HT-29 (cell line): ENCODE measurements at regions not wholly inside any gene's neighbourhood (a gene's known extent, or its start where the extent isn't known, plus 50 kb on each side); places are given as distances from the start of the nearest gene placed in this dataset.
"Not testable (repeated sequence)": the region's sequence is repeated elsewhere in the genome, so short reads cannot be mapped to it uniquely, and the experiment has no call there.

Experiments used
- DNase-seq: peaks from one replicate; pipeline ENCODE4 v3.0.0-alpha.2; 2015; ENCODE audit warnings: low spot score

DNA sequence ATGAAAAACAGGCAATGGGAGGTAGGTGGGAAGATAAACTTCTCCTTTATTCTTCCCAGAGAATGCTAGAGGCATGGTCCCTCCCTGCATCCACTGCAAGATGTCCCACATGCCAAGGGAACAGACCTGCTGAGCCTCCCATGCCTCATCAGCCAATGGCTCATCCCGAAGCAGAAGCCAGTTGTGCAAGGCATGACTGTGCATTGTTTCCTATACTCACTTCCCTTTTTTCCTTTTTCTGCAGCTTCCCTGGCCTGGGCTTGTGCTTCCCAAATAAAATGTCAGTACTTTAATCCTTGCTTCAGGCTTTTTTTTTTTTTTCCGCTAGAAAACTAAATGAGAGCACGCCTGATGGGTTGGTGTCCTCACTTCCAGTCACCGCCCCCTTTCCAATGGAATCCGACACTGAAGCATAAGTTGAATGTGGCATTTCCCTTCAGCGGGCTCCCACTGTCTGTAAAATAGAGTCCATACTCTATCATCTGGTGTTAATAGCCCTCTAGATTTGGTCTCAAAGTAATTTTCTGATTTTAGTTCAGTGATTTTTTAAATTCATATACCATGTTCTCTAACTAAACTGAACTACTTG lies 239.0 kb upstream of the JADE1 start:
- DNase-seq = no peak

DNA sequence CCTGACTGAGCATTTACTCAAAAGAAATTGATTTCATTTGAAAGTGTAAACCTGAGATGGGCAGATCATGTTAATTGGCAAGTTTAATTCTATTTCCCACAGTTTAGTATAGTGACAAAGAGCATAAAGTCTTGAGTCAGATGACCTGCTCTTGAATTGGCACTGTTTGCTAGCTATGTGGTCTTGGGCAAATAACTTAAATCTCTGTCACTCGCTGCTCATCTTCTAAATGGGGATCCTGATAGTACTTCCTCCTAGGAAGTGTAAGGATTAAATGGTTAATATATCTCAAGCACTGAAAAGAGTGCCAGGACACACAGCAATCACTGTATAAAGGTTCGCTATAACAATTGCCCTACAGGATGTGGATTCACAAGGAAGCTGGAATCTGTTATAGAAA lies 242.8 kb upstream of the JADE1 start:
- no peak for DNase-seq

- DNase-seq = peak; percentile 76
Measured at GRCh38 chr4:128565565-128566186, 243.8 kb upstream of the JADE1 start.

DNA sequence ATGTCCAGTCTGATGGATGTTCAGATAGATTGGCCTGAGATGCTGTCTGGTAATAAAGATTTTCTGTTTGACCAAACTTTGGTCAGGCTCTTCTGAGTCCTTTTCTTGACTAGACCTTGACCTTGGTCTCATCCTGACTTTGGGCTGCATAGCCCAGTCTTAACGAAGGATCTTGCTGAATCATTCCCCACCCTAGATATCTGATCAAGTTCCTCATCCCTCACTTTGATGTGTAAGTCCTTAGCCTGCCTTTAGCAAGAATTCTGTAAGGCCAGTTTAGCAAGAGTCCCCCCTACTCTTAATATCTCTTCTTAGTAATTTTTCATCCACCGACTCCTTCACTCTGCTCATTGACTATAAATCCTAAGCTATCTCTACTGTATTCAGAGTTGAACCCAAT lies 244.4 kb upstream of the JADE1 start:
- no peak for DNase-seq

DNA sequence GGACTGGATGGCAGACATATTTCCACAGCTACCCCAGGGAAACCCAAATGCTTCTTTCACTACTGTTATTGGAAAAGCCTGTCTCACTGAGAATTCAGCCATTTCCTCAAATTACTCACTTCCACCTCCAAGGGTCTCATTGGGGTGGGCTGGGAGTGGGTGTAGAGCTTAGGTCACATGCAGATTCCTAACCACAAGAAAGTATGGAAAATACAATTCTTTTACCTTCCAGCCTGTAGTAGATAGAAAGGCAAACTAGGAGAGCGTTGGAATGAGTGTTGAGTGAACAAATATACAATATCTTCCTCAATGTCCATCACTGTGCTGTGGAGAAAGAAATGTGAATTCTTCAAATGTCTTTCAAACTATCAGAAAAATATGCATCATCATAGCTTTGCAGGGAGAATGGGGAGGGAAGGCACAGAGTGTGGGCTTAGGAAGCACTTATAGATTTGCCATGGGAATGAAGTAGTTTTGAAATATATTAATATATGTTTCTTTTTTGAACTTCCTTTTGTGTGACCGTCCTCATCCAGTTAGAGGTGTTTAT lies 245.3 kb upstream of the JADE1 start:
- no peak for DNase-seq

- peak; percentile 19 for DNase-seq
Measured at GRCh38 chr4:128560754-128561495, 248.6 kb upstream of the JADE1 start.

DNA sequence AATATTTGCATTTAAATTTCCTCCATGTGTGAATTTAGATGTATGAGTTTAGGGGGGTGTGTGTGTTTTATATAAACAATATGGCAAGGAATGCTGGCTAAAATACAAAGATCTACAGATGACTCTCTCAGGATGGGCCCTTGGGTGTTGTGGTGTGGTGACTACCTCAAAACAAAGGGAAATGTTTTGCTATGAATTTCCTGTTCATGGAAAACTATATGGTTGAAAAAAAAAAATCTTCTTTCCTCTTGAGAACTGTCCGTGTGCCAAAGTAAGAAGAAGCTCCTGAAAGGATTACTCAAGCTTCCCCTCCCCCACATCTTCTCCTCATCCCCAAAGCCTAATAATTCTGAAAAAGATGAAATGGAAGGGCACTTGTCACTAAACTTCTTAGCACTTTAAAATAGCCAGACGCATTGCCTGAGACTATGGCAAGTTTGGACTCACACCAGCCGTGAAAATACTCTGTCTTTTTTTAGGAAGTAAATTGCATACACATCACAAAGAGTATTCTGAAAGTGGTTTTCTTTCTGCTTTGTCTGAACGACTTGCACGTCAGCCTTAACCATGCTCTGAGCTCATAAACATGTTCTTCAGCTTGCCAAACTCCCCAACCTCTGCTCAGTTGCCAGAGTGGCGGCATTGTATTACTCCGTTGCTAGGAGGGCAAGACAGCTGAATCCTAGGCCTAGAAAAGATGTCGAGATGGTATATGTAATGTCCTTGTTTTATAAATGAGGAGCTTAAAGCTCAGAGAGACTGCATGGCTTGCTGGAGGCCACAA lies 250.4 kb upstream of the JADE1 start:
- DNase-seq = no peak

- DNase-seq = no peak
Measured at GRCh38 chr4:128556756-128557155, 252.7 kb upstream of the JADE1 start.

DNA sequence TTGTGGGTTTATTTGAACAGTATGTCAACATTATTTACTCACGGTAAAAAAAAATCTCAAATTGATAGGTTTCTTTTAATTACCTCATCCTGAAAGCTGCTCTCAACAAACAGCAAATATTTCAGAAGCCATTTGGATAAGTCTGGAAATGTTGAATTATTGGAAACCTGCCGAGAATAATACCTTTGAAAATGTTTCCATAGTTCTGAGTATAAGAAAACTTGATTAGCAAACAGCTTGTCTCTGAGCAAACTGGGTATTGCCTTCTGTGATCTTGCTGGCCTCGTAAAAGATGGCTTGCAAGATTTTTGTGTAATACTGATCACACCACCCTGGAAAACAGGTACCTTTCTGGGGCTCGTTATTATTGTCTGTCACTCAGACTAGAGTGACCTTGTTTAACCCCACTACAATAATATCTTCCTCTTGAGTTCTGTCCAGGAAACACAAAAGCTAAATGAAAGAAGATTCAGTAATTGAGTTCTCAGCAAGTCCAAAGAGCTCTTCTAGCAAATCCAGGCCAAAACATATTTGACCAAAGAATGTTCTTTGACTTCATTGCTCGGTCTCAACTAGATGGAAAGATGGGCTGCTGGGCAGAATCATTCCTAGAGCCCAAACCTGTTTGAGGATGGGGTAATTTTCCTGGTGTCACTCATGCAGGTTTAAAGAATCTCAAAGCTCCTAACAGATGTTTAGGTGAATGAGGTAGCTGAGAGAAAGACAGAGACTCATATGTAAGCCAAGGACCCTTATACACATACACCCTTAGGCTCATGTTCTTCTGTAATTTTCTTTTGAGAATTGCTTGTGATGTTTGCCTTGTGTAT lies 255.6 kb upstream of the JADE1 start:
- peak; percentile 49 for DNase-seq

DNA sequence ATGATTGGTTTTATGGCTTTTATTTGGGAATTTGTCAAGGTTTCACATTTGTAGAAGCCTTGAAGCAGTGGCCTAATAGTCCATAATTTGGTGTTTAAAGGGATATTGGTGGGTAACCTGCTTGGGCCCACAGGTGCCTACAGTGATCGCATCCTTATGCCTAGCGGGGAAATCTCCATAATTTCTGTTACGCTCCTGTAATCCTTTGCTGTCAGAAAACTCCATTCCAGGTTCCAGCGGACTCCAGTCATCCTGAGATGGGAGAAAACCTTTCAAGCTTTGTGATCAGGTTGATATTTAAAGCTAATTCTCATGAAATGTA lies 257.0 kb upstream of the JADE1 start:
- no peak for DNase-seq

GRCh38 chr4:128551280-128551679 lies 258.2 kb upstream of the JADE1 start:
- no peak for DNase-seq

DNA sequence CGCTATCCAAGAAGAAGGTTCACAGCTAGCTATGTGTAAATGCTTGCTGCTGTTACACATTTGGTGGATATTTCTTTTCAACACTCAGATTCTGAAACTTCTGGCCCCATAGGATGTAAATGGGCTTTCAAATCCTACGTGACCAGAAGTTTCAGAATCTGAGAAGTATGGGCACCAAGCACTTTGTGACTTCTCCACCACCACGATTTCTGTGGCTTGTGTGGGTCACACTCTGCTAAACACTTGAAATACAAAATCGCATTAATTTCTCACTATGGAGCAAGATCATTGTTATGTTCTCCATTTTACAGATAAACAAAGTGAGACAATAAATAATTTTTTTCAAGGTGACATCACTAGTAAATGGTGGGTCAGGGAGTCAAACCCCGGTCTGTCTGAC lies 259.4 kb upstream of the JADE1 start:
- no peak for DNase-seq

DNA sequence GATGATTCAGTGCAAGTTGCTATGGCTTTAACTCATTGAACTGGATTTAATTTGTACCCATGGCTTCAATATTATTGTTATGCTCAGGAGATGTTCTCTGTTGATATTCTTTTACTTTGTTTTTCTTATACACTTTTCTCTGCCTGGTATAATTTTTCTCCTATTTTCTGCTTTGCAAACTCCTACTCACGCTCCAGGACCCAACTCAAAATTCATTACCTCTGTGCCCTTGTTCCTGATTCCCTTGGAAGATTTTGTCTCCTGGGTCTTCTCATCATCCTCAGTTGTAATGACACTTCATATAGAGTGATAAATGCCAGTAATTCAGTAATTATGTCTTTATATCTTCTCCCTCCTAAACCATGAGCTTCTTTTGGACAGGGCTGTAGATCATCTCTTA lies 259.9 kb upstream of the JADE1 start:
- DNase-seq = no peak

DNA sequence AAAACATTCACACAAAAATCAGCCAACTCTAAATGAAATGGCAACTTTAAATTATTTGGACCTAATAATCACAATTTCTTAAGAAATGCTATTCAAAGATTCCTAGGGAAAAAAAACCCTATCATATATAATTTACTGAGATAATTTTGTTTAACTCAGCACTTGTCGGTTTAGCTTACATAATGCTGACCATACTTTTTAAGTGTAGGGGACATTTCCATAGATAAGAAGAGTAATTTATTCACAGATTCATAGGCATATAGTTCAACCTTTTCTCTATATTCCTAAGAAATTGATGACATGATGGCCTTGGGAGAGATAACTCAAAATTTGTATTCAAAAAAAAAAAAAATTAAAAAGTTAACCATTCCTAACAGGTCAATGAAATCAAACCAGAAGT lies 260.8 kb upstream of the PGRMC2 start:
- no peak for DNase-seq

GRCh38 chr4:128544272-128544671 lies 256.7 kb upstream of the PGRMC2 start:
- no peak for DNase-seq

DNA sequence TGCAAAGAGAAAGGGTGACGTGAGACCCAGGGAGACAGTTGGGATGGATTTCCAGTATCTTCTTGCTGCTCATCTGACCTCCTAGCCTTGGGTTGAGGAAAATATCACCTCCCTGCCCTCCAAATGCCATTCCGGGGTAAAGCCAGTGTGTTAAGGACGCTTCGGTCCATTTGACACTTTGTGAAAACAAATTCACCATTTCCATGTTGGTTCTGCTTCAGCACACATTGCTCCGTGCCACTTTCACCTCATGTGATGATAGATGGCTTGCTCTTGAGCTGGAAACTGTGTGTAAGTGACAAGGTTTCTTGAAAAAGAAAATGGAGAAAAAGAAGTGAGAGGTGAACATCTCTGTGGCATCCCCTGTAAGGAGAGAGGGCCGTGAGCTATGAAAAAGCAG lies 256.1 kb upstream of the PGRMC2 start:
- no peak for DNase-seq

DNA sequence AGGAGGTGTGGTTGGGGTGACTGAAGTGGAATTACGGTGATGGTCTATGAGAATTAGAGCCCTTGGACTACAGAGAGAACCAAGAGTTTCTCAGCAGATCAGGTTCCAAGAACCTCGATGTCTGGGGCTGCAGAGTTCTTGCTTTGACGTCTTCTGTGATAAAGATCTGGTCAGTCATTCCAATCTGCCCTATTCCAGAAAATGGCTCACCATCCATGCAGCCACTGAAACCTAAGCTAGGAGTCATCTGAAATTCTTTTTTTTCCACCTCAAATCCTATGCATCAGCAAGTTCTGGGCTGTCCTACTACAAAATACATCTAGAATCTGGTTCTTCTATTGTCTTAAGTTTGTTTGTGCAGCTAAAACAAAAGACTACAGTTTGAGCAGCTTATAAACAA lies 254.4 kb upstream of the PGRMC2 start:
- no peak for DNase-seq

GRCh38 chr4:128540122-128540521 lies 252.5 kb upstream of the PGRMC2 start:
- no peak for DNase-seq

GRCh38 chr4:128538111-128538882 lies 250.7 kb upstream of the PGRMC2 start:
- DNase-seq = no peak

- DNase-seq = no peak
Measured at GRCh38 chr4:128536746-128537145, 249.1 kb upstream of the PGRMC2 start.

DNA sequence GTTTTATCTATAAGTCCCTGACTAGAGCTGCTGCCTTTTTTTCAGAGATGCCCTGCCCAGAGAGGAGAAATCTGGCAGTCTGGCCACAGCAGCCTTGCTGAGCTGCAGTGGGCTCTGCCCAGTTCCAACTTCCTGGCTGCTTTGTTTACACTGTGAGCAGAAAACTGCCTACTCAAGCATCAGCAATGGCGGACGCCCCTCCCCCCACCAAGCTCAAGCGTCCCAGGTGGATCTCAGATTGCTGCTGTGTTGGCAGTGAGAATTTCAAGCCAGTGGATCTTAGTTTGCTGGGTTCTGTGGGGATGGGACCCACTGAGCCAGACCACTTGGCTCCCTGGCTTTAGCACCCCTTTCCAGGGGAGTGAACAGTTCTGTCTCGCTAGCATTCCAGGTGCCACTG lies 247.9 kb upstream of the PGRMC2 start:
- not testable (repeated sequence) for DNase-seq
